ENCODE measurements at regions not wholly inside any gene's neighbourhood (a gene's known extent, or its start where the extent isn't known, plus 50 kb on each side); places are given as distances from the start of the nearest gene placed in this dataset.

DNA sequence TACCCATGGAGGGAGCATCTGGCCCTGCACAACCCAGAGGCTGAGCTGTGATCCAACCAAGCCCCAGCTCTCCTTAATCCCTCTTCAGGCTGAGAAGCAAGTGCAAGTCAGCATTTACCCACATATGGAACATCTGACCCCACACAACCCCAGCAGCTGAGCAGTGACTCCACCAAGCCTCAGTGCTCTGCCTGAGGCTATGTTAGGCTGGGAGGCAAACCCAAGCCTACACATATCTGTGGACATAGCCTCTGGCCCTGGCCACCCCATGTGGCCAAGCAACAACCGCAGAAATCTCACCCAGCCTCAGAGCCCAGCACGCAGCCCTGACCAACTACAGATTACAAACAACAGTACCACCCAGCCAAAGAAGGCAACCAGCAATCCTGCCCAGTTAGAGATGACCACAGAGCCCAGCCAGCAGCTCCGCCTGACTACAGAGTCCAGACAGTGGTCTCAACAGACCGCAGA is 142.8 kb downstream of the NUAK1 start:
- Histone ChIP-seq H3K4me3 (no peak overlapping the region), H3K4me1 (no peaks in the 10 kb centered on the region), H3K27me3 (peaks cover 0 to 9% (median 0%) of the 10 kb centered on the region in 4 donors), H3K36me3 (no peaks in the 10 kb centered on the region), H3K27ac (replicated peaks in 1 of 4) (no peak overlapping the region), H3K9me3 (no peaks in the 10 kb centered on the region)
- DNase-seq (ENCODE audit: extremely low spot score), result no peak
- TF ChIP-seq, protein P1, sequence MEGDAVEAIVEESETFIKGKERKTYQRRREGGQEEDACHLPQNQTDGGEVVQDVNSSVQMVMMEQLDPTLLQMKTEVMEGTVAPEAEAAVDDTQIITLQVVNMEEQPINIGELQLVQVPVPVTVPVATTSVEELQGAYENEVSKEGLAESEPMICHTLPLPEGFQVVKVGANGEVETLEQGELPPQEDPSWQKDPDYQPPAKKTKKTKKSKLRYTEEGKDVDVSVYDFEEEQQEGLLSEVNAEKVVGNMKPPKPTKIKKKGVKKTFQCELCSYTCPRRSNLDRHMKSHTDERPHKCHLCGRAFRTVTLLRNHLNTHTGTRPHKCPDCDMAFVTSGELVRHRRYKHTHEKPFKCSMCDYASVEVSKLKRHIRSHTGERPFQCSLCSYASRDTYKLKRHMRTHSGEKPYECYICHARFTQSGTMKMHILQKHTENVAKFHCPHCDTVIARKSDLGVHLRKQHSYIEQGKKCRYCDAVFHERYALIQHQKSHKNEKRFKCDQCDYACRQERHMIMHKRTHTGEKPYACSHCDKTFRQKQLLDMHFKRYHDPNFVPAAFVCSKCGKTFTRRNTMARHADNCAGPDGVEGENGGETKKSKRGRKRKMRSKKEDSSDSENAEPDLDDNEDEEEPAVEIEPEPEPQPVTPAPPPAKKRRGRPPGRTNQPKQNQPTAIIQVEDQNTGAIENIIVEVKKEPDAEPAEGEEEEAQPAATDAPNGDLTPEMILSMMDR (IDR thresholded peaks at IDR 0.05), result no peak
- TF ChIP-seq EP300 (IDR thresholded peaks at IDR 0.05) (no peak), POLR2AphosphoS5 (IDR thresholded peaks at IDR 0.05) (no peak), POLR2A (IDR thresholded peaks at IDR 0.05; ENCODE audit: low read depth) (no peak)
- WGBS, result 100% methylated on average over 4 of the region's 4 CpGs
- intact Hi-C loops (cut with DNase I), result no loop called here

DNA sequence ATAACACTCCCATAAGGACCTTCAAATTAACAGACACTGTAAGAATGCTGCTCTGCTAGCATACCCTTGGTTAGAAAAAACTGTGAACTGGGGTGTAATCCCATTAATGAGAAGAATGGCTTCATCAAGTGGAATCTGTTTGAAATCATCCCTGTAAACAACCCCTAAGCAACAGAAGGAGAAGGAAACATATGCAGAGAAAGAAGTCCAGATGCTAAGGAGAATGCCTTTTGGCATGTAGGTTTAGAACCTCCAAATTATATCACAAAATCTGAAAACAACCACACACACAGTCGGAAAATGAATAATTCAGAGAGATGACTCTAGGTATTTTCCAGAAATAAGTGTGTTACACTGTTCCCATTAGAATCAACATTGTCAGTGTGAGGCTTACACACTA is 140.2 kb downstream of the NUAK1 start:
- no peaks in the 10 kb centered on the region for H3K4me1 ChIP-seq
- intact Hi-C loops (cut with DNase I), result no loop called here
- H3K27me3 ChIP-seq, result peaks cover 0 to 2% (median 0%) of the 10 kb centered on the region in 4 donors
- H3K27ac ChIP-seq (replicated peaks in 1 of 4), result no peak overlapping the region
- TF ChIP-seq EP300 (IDR thresholded peaks at IDR 0.05), result no peak
- no peak for TF ChIP-seq POLR2A (IDR thresholded peaks at IDR 0.05; ENCODE audit: low read depth)
- TF ChIP-seq, protein P1 (IDR thresholded peaks at IDR 0.05), result no peak
- TF ChIP-seq POLR2AphosphoS5 (IDR thresholded peaks at IDR 0.05), result no peak
- H3K4me3 ChIP-seq, result no peak overlapping the region
- DNase-seq (ENCODE audit: extremely low spot score), result no peak
- 89% methylated on average over 1 of the region's 1 CpG for whole genome bisulfite sequencing
- no peaks in the 10 kb centered on the region for H3K36me3 ChIP-seq
- no peaks in the 10 kb centered on the region for H3K9me3 ChIP-seq

DNA sequence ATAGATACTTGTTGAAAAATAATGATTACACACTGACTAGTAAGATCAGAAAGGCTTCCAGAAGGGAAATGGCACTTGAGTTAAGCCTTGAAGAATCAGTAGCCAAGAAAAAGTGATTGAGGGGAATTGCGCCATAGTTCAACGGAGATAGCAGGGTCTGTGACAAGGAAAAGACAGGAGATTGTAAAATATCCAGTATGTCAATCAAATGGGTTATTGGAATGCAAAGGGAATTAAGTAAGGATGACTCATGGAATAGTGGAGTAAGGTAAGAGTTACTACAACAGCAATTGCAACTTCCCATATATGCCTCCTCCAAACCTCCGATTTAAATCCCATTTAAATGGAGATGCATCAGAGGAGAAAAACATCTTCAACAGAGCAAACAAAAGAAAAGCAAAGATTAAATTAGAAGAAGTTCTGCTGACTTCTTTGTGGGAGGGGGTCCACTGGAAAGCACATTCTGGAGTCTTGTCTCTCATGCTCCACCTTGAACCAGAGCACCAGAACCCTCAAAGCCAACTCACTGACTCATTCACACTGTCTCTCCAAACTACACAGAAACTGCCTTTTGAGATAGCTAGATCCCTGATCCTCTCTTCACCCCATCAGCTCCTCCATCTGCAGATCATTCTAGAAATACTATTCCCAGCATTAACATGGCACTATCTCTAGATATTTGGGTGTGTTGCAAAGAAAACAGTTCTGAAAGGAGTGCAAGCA is 138.2 kb downstream of the NUAK1 start:
- DNase-seq (ENCODE audit: extremely low spot score), result no peak
- H3K36me3 ChIP-seq, result no peaks in the 10 kb centered on the region
- H3K9me3 ChIP-seq, result no peaks in the 10 kb centered on the region
- H3K27me3 ChIP-seq, result no peaks in the 10 kb centered on the region
- H3K4me1 ChIP-seq, result no peaks in the 10 kb centered on the region
- 96% methylated on average over 3 of the region's 3 CpGs for WGBS
- intact Hi-C loops (cut with DNase I), result no loop called here
- H3K27ac ChIP-seq (replicated peaks in 1 of 4), result no peak overlapping the region
- H3K4me3 ChIP-seq, result no peak overlapping the region
- TF ChIP-seq EP300 (IDR thresholded peaks at IDR 0.05) (no peak), POLR2A (IDR thresholded peaks at IDR 0.05; ENCODE audit: low read depth) (no peak)
- TF ChIP-seq, protein P1 (IDR thresholded peaks at IDR 0.05), result no peak

DNA sequence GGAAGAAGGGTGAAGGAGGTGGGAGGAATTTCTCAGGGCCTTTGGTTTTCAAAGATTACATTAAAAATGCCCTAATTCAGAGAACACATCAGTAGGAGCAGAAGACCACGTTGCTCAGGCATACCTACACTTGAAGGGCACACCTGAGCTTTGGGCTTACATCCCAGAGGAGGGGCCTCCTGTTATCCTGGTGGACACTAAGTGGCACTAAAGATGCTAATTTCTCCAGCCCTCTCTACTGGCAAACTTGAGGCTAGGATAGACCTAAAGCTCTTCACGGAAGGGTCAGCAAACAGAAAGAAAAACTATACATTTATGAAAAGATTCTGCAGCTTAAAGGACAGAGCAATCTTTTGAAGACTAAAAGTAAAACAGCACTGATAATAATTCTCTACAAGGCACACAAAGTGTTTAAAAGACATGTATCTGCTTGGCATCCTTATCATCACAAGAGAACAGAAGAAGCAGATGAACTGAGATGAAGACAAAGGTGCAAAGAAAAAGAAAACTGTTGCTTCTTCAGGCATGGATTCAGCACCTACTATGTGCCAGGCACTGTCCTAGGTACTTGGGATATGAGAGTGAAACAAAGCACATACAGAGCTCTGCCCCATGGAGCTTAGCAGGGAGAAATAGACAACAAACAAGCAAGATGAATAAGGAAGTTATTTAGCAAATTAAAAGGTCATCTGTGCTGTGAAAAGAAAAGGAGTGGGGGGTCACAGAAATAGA is 137.5 kb downstream of the NUAK1 start:
- Histone ChIP-seq H3K4me1 (no peaks in the 10 kb centered on the region), H3K27me3 (no peaks in the 10 kb centered on the region), H3K9me3 (no peaks in the 10 kb centered on the region), H3K27ac (replicated peaks in 1 of 4) (no peak overlapping the region), H3K36me3 (no peaks in the 10 kb centered on the region), H3K4me3 (no peak overlapping the region)
- 85% methylated on average over 2 of the region's 2 CpGs for WGBS
- intact Hi-C loops (cut with DNase I), result no loop called here
- no peak for DNase-seq (ENCODE audit: extremely low spot score)
- TF ChIP-seq POLR2A (IDR thresholded peaks at IDR 0.05; ENCODE audit: low read depth) (no peak), EP300 (IDR thresholded peaks at IDR 0.05) (no peak), POLR2AphosphoS5 (IDR thresholded peaks at IDR 0.05) (no peak)
- TF ChIP-seq, protein P1 (IDR thresholded peaks at IDR 0.05), result no peak

All from esophagus muscularis mucosa (tissue), 4 donors.